M059J (cell line): ENCODE measurements at regions not wholly inside any gene's neighbourhood (a gene's known extent, or its start where the extent isn't known, plus 50 kb on each side); places are given as distances from the start of the nearest gene placed in this dataset.
"Not testable (repeated sequence)": the region's sequence is repeated elsewhere in the genome, so short reads cannot be mapped to it uniquely, and the experiment has no call there.

Source experiments
- DNase-seq: peaks from one replicate; pipeline ENCODE4 v3.0.0-alpha.2; 2012; ENCODE audit warnings: low read depth

DNA sequence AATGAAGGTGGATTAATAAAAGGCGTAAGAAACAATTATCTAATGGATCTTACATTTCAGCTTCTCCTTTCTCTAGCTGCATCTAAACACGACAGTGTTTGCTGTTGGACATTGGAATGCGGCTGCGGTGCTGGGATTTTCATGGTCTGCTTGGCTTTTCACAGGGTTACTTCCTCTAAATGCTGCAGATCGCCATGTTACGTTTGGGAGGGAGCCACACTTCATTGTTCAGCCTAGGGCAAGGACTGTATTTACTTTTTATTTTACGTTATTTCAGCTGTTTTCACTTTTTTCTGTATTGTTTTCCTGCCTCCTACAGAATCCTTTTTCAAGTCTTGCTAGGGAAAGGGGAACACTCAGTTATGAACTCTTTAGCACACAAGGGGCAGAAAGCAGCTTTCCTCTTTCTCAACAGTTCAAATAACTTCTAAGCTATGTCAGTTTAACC is 97.9 kb upstream of the MTHFD1L start:
- peak; percentile 9 for DNase-seq

DNA sequence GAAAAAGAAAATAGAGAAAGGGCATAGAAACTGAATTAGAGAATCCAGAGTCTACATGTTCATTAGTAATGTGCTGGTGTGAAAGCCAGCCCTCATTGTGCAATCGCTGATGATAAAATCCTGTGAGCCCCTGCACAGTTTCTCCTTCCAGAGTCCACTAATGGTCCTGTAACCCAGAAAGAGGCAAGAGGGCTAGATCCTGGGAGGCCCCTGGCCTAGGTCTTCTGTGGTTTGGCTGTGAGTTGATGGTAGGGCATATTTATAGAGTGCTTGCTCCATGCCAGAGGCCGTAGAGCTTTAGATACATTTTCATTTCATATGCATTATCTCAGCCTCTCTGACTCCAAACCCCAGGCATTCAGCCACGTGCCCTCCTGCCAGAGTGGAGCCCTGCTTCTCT is 94.9 kb upstream of the MTHFD1L start:
- DNase-seq, result no peak

GRCh38 chr6:150773969-150774368 is 91.5 kb upstream of the MTHFD1L start:
- DNase-seq, result no peak

GRCh38 chr6:150775415-150776203 is 89.9 kb upstream of the MTHFD1L start:
- DNase-seq, result no peak

- no peak for DNase-seq
These were observed 87.8 kb upstream of the MTHFD1L start for GRCh38 chr6:150777736-150778135.

GRCh38 chr6:150783813-150784212 is 81.7 kb upstream of the MTHFD1L start:
- no peak for DNase-seq

GRCh38 chr6:150787429-150787828 is 78.1 kb upstream of the MTHFD1L start:
- no peak for DNase-seq

- DNase-seq, result no peak
These were observed 77.4 kb upstream of the MTHFD1L start for GRCh38 chr6:150788089-150788488.

- DNase-seq, result not testable (repeated sequence)
These were observed 75.6 kb upstream of the MTHFD1L start for GRCh38 chr6:150789906-150790305.

DNA sequence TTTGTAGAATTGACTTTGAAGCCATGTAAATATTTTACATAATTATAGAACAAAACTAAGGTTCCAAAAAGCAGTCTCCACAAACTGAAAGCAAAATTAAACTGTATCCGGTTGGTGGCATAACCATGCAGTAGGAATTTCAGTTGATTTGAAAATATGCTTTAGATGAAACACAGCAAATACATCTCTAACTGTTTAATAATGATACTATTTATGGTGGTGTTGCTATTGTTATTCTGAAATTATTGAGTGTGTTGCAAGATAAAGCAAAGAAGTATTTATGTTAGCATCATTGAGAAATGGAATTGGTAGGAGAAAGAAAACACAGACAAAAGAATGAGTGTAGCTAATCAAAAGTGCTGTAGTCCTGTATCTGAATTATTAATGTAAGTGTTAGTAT is 73.8 kb upstream of the MTHFD1L start:
- no peak for DNase-seq

GRCh38 chr6:150797949-150798348 is 67.6 kb upstream of the MTHFD1L start:
- DNase-seq, result no peak

- DNase-seq, result no peak
These were observed 66.2 kb upstream of the MTHFD1L start for GRCh38 chr6:150799276-150799805.

- DNase-seq, result no peak
These were observed 64.7 kb upstream of the MTHFD1L start for GRCh38 chr6:150800674-150801314.

GRCh38 chr6:150806790-150807189 is 58.7 kb upstream of the MTHFD1L start:
- DNase-seq, result no peak

DNA sequence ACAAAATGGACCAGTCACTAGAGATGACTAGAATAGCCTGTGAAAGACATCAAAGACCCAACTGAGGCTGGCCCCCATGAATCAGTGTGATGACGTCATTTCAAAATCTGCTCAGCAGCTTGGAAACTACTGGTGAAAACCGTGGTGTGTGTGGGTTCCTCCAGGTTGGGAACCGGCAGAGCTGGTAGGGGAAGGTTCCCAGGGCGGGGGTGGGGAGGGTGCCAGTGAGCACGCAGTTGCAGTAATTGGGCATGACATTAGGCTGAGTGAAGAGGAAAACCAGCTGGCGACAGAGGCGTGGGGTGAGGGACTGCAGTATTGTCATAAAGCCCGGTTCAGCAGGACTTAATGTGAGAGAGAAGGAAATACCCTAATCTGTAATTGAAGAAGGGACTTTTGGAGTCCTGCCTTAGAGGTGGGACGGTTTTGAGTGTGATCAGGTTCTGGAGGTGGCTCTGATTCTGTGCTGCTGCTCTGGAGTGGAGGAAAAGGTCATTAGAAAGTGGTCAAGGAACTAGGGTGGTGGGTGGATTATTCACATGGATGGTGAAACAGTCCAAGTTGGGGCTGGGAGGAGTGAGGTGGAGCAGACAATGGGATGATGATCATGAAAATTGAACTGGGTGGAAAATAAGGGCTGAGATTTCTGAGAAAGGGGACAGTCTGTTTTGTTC is 52.0 kb upstream of the MTHFD1L start:
- peak; percentile 20 for DNase-seq

DNA sequence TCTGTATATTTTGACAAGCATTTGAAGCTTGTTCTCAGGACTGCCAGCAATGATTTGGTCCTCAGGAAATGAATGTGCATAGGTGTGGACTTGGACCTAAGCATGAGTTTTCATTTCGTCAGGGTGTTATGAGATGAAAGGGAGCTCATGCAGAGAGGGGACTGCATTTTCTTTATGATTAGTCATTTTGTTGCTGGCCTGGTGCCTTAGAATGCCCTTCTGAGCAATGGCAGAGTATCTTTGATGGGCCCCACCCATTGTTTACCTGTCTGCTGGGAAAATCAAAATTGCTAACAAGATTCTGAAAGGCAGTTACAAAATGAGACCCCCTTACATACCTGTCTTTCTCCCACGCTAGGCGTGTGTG is 51.5 kb upstream of the MTHFD1L start:
- DNase-seq, result peak; percentile 23
